HAP-1 (cell line): ENCODE measurements at regions not wholly inside any gene's neighbourhood (a gene's known extent, or its start where the extent isn't known, plus 50 kb on each side); places are given as distances from the start of the nearest gene placed in this dataset.

Experiments used
- DNase-seq, 2 experiments: peaks; one replicate each; pipeline ENCODE4 v3.0.0-alpha.2; 2016 to 2020; ENCODE audit warnings: low spot score in 2 of 2
- H3K27me3 ChIP-seq: fragments of 250-450 bp; sonication (Bioruptor Pico); 2 replicates; pipeline ENCODE4 v1.5.1; 2020; ENCODE audit warnings: low read depth, mild to moderate bottlenecking, moderate library complexity
- H3K36me3 ChIP-seq: fragments of 250-450 bp; sonication (Bioruptor Pico); replicated peaks from 2 replicates; pipeline ENCODE4 v1.5.1; 2020; ENCODE audit warnings: mild to moderate bottlenecking
- H3K4me1 ChIP-seq: fragments of 250-450 bp; sonication (Bioruptor Pico); 2 replicates; pipeline ENCODE4 v1.5.1; 2020; ENCODE audit warnings: mild to moderate bottlenecking
- H3K4me3 ChIP-seq: fragments of 250-450 bp; sonication (Bioruptor Pico); 2 replicates; pipeline ENCODE4 v1.5.1; 2020; ENCODE audit warnings: mild to moderate bottlenecking, moderate library complexity
- H3K9me3 ChIP-seq: fragments of 250-450 bp; sonication (Bioruptor Pico); 2 replicates; pipeline ENCODE4 v1.5.1; 2020; ENCODE audit warnings: mild to moderate bottlenecking, moderate library complexity
- in situ Hi-C: fragments of 300-500 bp; cut with MboI; formaldehyde crosslinking; loops from 3 replicates; pipeline ENCODE4 v1.14.3; 2020; ENCODE audit warnings: low sequenced_read_pairs, inconsistent platforms, mixed read lengths

GRCh38 chr6:145055567-145055966 is 679.8 kb downstream of the EPM2A start:
- Histone ChIP-seq H3K4me1 (peaks cover 5% of the 10 kb centered on the region; the same call in 1 of the 2 replicates), H3K36me3 (no peaks in the 10 kb centered on the region), H3K9me3 (no peaks in the 10 kb centered on the region), H3K4me3 (no peak overlapping the region), H3K27me3 (no peaks in the 10 kb centered on the region)
- no peak for DNase-seq
- in situ Hi-C loops: no loop called here

- in situ Hi-C loops: no loop called here
- no peaks in the 10 kb centered on the region for H3K27me3 ChIP-seq
- no peaks in the 10 kb centered on the region for H3K9me3 ChIP-seq
- H3K36me3 ChIP-seq: no peaks in the 10 kb centered on the region
- DNase-seq: no peak
- H3K4me1 ChIP-seq: no peaks in the 10 kb centered on the region
- no peak overlapping the region for H3K4me3 ChIP-seq
Measured at GRCh38 chr6:145060714-145061113, 674.6 kb downstream of the EPM2A start.

- no peaks in the 10 kb centered on the region for H3K4me1 ChIP-seq
- no peaks in the 10 kb centered on the region for H3K27me3 ChIP-seq
- H3K36me3 ChIP-seq: no peaks in the 10 kb centered on the region
- no peak overlapping the region for H3K4me3 ChIP-seq
- DNase-seq: no peak
- in situ Hi-C loops: no loop called here
- H3K9me3 ChIP-seq: no peaks in the 10 kb centered on the region
Measured at GRCh38 chr6:145063091-145063490, 672.2 kb downstream of the EPM2A start.

GRCh38 chr6:145067430-145067829 is 667.9 kb downstream of the EPM2A start:
- no peaks in the 10 kb centered on the region for H3K36me3 ChIP-seq
- H3K4me1 ChIP-seq: no peaks in the 10 kb centered on the region
- in situ Hi-C loops: no loop called here
- H3K9me3 ChIP-seq: no peaks in the 10 kb centered on the region
- no peak for DNase-seq
- H3K27me3 ChIP-seq: no peaks in the 10 kb centered on the region
- no peak overlapping the region for H3K4me3 ChIP-seq

- no peaks in the 10 kb centered on the region for H3K27me3 ChIP-seq
- H3K4me3 ChIP-seq: no peak overlapping the region
- no peaks in the 10 kb centered on the region for H3K9me3 ChIP-seq
- DNase-seq: no peak
- H3K4me1 ChIP-seq: no peaks in the 10 kb centered on the region
- H3K36me3 ChIP-seq: no peaks in the 10 kb centered on the region
- in situ Hi-C loops: no loop called here
Measured at GRCh38 chr6:145068577-145068976, 666.7 kb downstream of the EPM2A start.

DNA sequence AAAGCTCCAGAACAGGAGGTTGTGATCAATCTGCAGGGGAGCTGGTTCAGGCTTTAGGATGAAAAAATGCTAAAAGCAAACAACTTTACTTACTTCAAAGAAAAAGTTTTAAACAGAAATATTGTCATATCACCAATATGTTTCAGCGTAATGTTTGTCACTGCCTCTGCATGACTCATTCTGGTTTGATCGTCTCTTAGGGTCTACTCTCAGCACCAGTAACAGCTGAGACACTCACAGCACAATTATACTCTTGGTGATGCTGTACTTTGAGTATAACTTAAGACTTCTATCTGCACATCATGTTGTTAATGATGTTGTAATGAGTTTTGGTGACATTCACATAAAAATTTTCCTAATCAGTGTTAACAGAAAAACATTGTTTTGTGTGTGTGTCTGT is 665.4 kb downstream of the EPM2A start:
- Histone ChIP-seq H3K27me3 (no peaks in the 10 kb centered on the region), H3K9me3 (no peaks in the 10 kb centered on the region), H3K36me3 (no peaks in the 10 kb centered on the region), H3K4me3 (no peak overlapping the region), H3K4me1 (no peaks in the 10 kb centered on the region)
- in situ Hi-C loops: no loop called here
- no peak for DNase-seq

DNA sequence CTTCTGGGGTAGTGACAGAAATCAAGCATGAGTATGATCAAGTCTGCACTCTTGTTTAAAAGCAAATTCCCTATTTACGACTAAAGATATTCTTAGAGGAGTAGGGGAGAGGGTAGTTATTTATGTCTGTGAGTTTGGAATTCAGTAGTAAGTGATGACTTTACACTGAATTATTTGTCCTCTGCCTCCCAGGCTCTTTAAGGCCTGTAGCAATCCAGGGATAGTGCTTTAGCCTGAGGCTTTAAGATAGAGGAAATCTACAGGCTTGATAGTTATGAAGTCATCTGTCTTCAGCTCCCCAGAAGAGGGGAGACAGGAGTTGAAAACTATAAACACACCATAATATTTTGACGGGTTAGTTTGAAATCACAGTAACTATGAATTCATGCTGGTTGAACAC is 664.5 kb downstream of the EPM2A start:
- H3K4me3 ChIP-seq: no peak overlapping the region
- no peaks in the 10 kb centered on the region for H3K9me3 ChIP-seq
- DNase-seq: no peak
- in situ Hi-C loops: no loop called here
- no peaks in the 10 kb centered on the region for H3K27me3 ChIP-seq
- H3K36me3 ChIP-seq: no peaks in the 10 kb centered on the region
- no peaks in the 10 kb centered on the region for H3K4me1 ChIP-seq

- Histone ChIP-seq H3K36me3 (no peaks in the 10 kb centered on the region), H3K4me3 (no peak overlapping the region), H3K9me3 (no peaks in the 10 kb centered on the region), H3K27me3 (no peaks in the 10 kb centered on the region), H3K4me1 (no peaks in the 10 kb centered on the region)
- DNase-seq: no peak
- in situ Hi-C loops: no loop called here
Measured at GRCh38 chr6:145071836-145072235, 663.5 kb downstream of the EPM2A start.

GRCh38 chr6:145073811-145074210 is 661.5 kb downstream of the EPM2A start:
- Histone ChIP-seq H3K36me3 (no peaks in the 10 kb centered on the region), H3K9me3 (no peaks in the 10 kb centered on the region), H3K4me3 (no peak overlapping the region), H3K27me3 (no peaks in the 10 kb centered on the region), H3K4me1 (no peaks in the 10 kb centered on the region)
- DNase-seq: no peak
- in situ Hi-C loops: no loop called here

GRCh38 chr6:145074805-145075204 is 660.5 kb downstream of the EPM2A start:
- Histone ChIP-seq H3K9me3 (no peaks in the 10 kb centered on the region), H3K27me3 (no peaks in the 10 kb centered on the region), H3K36me3 (no peaks in the 10 kb centered on the region), H3K4me1 (no peaks in the 10 kb centered on the region), H3K4me3 (no peak overlapping the region)
- in situ Hi-C loops: no loop called here
- DNase-seq: no peak

GRCh38 chr6:145075425-145075824 is 659.9 kb downstream of the EPM2A start:
- no peaks in the 10 kb centered on the region for H3K36me3 ChIP-seq
- DNase-seq: no peak
- no peaks in the 10 kb centered on the region for H3K9me3 ChIP-seq
- H3K4me3 ChIP-seq: no peak overlapping the region
- no peaks in the 10 kb centered on the region for H3K27me3 ChIP-seq
- no peaks in the 10 kb centered on the region for H3K4me1 ChIP-seq
- in situ Hi-C loops: no loop called here

- Histone ChIP-seq H3K27me3 (no peaks in the 10 kb centered on the region), H3K36me3 (no peaks in the 10 kb centered on the region), H3K9me3 (no peaks in the 10 kb centered on the region), H3K4me3 (no peak overlapping the region), H3K4me1 (no peaks in the 10 kb centered on the region)
- in situ Hi-C loops: no loop called here
- no peak for DNase-seq
Measured at GRCh38 chr6:145076115-145076841, 659.0 kb downstream of the EPM2A start.

- Histone ChIP-seq H3K4me3 (no peak overlapping the region), H3K9me3 (no peaks in the 10 kb centered on the region), H3K36me3 (no peaks in the 10 kb centered on the region), H3K27me3 (no peaks in the 10 kb centered on the region), H3K4me1 (no peaks in the 10 kb centered on the region)
- DNase-seq: no peak
- in situ Hi-C loops: no loop called here
Measured at GRCh38 chr6:145077382-145077781, 657.9 kb downstream of the EPM2A start.

GRCh38 chr6:145080651-145081050 is 654.7 kb downstream of the EPM2A start:
- H3K36me3 ChIP-seq: no peaks in the 10 kb centered on the region
- in situ Hi-C loops: no loop called here
- H3K27me3 ChIP-seq: no peaks in the 10 kb centered on the region
- DNase-seq: no peak
- no peaks in the 10 kb centered on the region for H3K9me3 ChIP-seq
- no peaks in the 10 kb centered on the region for H3K4me1 ChIP-seq
- no peak overlapping the region for H3K4me3 ChIP-seq

DNA sequence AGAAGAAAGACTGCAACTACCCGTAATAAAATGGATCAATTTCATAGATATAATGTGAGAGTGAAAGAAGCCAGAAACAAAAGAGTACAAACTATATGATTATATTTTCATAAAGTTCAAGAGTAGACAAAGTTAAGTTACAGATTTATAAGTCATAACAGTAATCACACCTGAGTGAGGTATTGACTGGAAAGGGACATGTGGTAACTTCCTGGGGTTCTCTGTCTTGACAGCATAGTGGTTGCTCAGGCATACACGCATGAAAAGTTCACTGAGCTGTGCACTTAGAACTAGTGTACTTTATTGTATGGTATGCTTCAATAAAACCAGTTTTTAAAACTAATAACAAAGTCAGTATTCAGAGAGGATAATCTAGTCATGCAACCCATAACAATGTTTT is 653.6 kb downstream of the EPM2A start:
- no peak for DNase-seq
- Histone ChIP-seq H3K4me3 (no peak overlapping the region), H3K36me3 (no peaks in the 10 kb centered on the region), H3K27me3 (no peaks in the 10 kb centered on the region), H3K9me3 (no peaks in the 10 kb centered on the region), H3K4me1 (peaks cover 3% of the 10 kb centered on the region; the same call in 1 of the 2 replicates)
- in situ Hi-C loops: no loop called here
